Liver (tissue), 8 donors: ENCODE measurements at regions not wholly inside any gene's neighbourhood (a gene's known extent, or its start where the extent isn't known, plus 50 kb on each side); places are given as distances from the start of the nearest gene placed in this dataset.

ENCODE experiments used
- DNase-seq: peaks from one replicate; pipeline ENCODE4 v3.0.0-alpha.2; 2017; ENCODE audit warnings: low spot score
- H3K27ac ChIP-seq, 2 donors: one replicate each; pipeline ENCODE4 v1.7.0; 2013; ENCODE audit warnings: inconsistent platforms in 2 of 2, low read length in 2 of 2, control low read depth in 1 of 2, low read depth in 1 of 2, mild to moderate bottlenecking in 1 of 2
- H3K27me3 ChIP-seq, 4 donors: one replicate each; pipeline versions ENCODE4 v1.6.1 to v1.7.0; 2013; ENCODE audit warnings: low read length in 3 of 4, inconsistent platforms in 1 of 4, mild to moderate bottlenecking in 1 of 4, moderate library complexity in 1 of 4; ENCODE audit not compliant: control insufficient read depth in 4 of 4, insufficient read depth in 4 of 4
- H3K36me3 ChIP-seq, 4 donors: one replicate each; pipeline versions ENCODE4 v1.6.1 to v1.7.0; 2013; ENCODE audit warnings: low read length in 3 of 4, mild to moderate bottlenecking in 3 of 4, low read depth in 1 of 4, moderate library complexity in 1 of 4; ENCODE audit not compliant: control insufficient read depth in 4 of 4, insufficient read depth in 3 of 4
- H3K4me1 ChIP-seq, 4 donors: one replicate each; pipeline versions ENCODE4 v1.6.1 to v1.7.0; 2013; ENCODE audit warnings: low read length in 3 of 4, mild to moderate bottlenecking in 3 of 4, moderate library complexity in 1 of 4; ENCODE audit not compliant: control insufficient read depth in 4 of 4, insufficient read depth in 4 of 4
- H3K4me3 ChIP-seq, 3 donors: one replicate each; pipeline versions ENCODE4 v1.6.1 to v1.7.0; 2013; ENCODE audit warnings: low read length in 3 of 3, control low read depth in 1 of 3, low read depth in 1 of 3, mild to moderate bottlenecking in 1 of 3
- H3K9ac ChIP-seq, 2 donors: one replicate each; pipeline ENCODE4 v1.7.0; 2013; ENCODE audit warnings: low read length in 2 of 2, mild to moderate bottlenecking in 2 of 2, moderate library complexity in 2 of 2, control low read depth in 1 of 2, low read depth in 1 of 2
- H3K9me3 ChIP-seq, 4 donors: one replicate each; pipeline versions ENCODE4 v1.6.1 to v1.7.0; 2013; ENCODE audit warnings: low read length in 3 of 4; ENCODE audit not compliant: control insufficient read depth in 4 of 4
- CTCF ChIP-seq: fragments of 150-350 bp; IDR thresholded peaks from 2 replicates; pipeline ENCODE4 v1.5.1; 2017; ENCODE audit warnings: improper control_type of control experiment, low read depth, low read length; ENCODE audit not compliant: missing input control
- EGR1 ChIP-seq, 2 donors: IDR thresholded peaks; 2 replicates each; pipeline ENCODE4 v1.6.1; 2016 to 2018; ENCODE audit warnings: antibody characterized with exemption in 2 of 2, low read depth in 2 of 2
- FOXA1 ChIP-seq: IDR thresholded peaks from 2 replicates; pipeline ENCODE4 v1.6.1; 2016; ENCODE audit warnings: antibody characterized with exemption
- FOXA2 ChIP-seq: IDR thresholded peaks from 2 replicates; pipeline ENCODE4 v1.6.1; 2016; ENCODE audit warnings: antibody characterized with exemption
- GABPA ChIP-seq, 2 donors: IDR thresholded peaks in 1 of 2; conservative IDR thresholded peaks in 1 of 2; 2 replicates each; pipeline ENCODE4 v1.6.1; 2016; ENCODE audit warnings: antibody characterized with exemption in 2 of 2, mild to moderate bottlenecking in 1 of 2, moderate library complexity in 1 of 2
- HNF4A ChIP-seq, 2 donors: conservative IDR thresholded peaks; 2 replicates each; pipeline ENCODE4 v1.6.1; 2016; ENCODE audit warnings: antibody characterized with exemption in 2 of 2, mild to moderate bottlenecking in 2 of 2
- HNF4G ChIP-seq: IDR thresholded peaks from 2 replicates; pipeline ENCODE4 v1.6.1; 2016; ENCODE audit warnings: antibody characterized with exemption
- JUND ChIP-seq, 2 donors: IDR thresholded peaks; 2 replicates each; pipeline ENCODE4 v1.6.1; 2016; ENCODE audit warnings: antibody characterized with exemption in 2 of 2
- NR2F2 ChIP-seq: IDR thresholded peaks from 2 replicates; pipeline ENCODE4 v1.6.1; 2016; ENCODE audit warnings: antibody characterized with exemption
- RAD21 ChIP-seq, 2 donors: IDR thresholded peaks; 2 replicates each; pipeline ENCODE4 v1.6.1; 2016; ENCODE audit warnings: antibody characterized with exemption in 2 of 2, mild to moderate bottlenecking in 2 of 2
- REST ChIP-seq: IDR thresholded peaks from 2 replicates; pipeline ENCODE4 v1.6.1; 2016; ENCODE audit warnings: antibody characterized with exemption, mild to moderate bottlenecking
- RXRA ChIP-seq, 2 donors: IDR thresholded peaks; 2 replicates each; pipeline ENCODE4 v1.6.1; 2017 to 2018; ENCODE audit warnings: antibody characterized with exemption in 2 of 2, mild to moderate bottlenecking in 1 of 2
- SP1 ChIP-seq: IDR thresholded peaks from 2 replicates; pipeline ENCODE4 v1.6.1; 2018; ENCODE audit warnings: antibody characterized with exemption, mild to moderate bottlenecking
- TAF1 ChIP-seq: conservative IDR thresholded peaks from 2 replicates; pipeline ENCODE4 v1.6.1; 2016; ENCODE audit warnings: antibody characterized with exemption, mild to moderate bottlenecking
- YY1 ChIP-seq: IDR thresholded peaks from 2 replicates; pipeline ENCODE4 v1.6.1; 2016; ENCODE audit warnings: antibody characterized with exemption, mild to moderate bottlenecking
- WGBS: extraction: QIAGEN DNeasy Blood & Tissue Kit; methylation state at CpG from one replicate; pipeline ENCODE4 v1.1.7; 2013; 5-methylcytosine and 5-hydroxymethylcytosine counted together
- TF ChIP-seq, protein P1 (sequence below): IDR thresholded peaks from 2 replicates; pipeline ENCODE4 v1.6.1; 2016; ENCODE audit warnings: antibody characterized with exemption
- TF ChIP-seq, protein P2 (sequence below): IDR thresholded peaks from 2 replicates; pipeline ENCODE4 v1.6.1; 2016; ENCODE audit warnings: antibody characterized with exemption
- donor health status: healthy.
- donor health status: healthy.
- donor health status: healthy.
- donor health status: healthy.
- donor health status: healthy.

GRCh38 chr10:42939685-42940366 lies 137.0 kb upstream of the RET start (continued):
- TF ChIP-seq REST (no peak), RAD21 (IDR thresholded peaks at IDR 0.05) (no peak), JUND (IDR thresholded peaks at IDR 0.05) (no peak), TAF1 (no peak), EGR1 (IDR thresholded peaks at IDR 0.05; ENCODE audit: low read depth in 2 of 2) (no peak), FOXA2 (no peak), RXRA (IDR thresholded peaks at IDR 0.05) (no peak), HNF4A (conservative IDR thresholded peaks at IDR 0.05) (no peak)
- TF ChIP-seq, protein P1, sequence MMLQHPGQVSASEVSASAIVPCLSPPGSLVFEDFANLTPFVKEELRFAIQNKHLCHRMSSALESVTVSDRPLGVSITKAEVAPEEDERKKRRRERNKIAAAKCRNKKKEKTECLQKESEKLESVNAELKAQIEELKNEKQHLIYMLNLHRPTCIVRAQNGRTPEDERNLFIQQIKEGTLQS: no peak

- Histone ChIP-seq H3K36me3 (no peaks in the 10 kb centered on the region), H3K27me3 (no peaks in the 10 kb centered on the region), H3K4me3 (no peak overlapping the region), H3K9me3 (no peaks in the 10 kb centered on the region), H3K4me1 (no peaks in the 10 kb centered on the region), H3K9ac (no peak overlapping the region), H3K27ac (no peak overlapping the region)
- TF ChIP-seq, protein P2, sequence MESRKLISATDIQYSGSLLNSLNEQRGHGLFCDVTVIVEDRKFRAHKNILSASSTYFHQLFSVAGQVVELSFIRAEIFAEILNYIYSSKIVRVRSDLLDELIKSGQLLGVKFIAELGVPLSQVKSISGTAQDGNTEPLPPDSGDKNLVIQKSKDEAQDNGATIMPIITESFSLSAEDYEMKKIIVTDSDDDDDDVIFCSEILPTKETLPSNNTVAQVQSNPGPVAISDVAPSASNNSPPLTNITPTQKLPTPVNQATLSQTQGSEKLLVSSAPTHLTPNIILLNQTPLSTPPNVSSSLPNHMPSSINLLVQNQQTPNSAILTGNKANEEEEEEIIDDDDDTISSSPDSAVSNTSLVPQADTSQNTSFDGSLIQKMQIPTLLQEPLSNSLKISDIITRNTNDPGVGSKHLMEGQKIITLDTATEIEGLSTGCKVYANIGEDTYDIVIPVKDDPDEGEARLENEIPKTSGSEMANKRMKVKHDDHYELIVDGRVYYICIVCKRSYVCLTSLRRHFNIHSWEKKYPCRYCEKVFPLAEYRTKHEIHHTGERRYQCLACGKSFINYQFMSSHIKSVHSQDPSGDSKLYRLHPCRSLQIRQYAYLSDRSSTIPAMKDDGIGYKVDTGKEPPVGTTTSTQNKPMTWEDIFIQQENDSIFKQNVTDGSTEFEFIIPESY: no peak
- TF ChIP-seq JUND (IDR thresholded peaks at IDR 0.05): no peak
- no peak for TF ChIP-seq GABPA (IDR thresholded peaks at IDR 0.05 in 1 of 2, conservative IDR thresholded peaks at IDR 0.05 in 1 of 2)
- TF ChIP-seq HNF4G: no peak
- no peak for TF ChIP-seq FOXA2
- no peak for TF ChIP-seq RXRA (IDR thresholded peaks at IDR 0.05)
- no peak for TF ChIP-seq EGR1 (IDR thresholded peaks at IDR 0.05; ENCODE audit: low read depth in 2 of 2)
- TF ChIP-seq NR2F2: no peak
- no peak for TF ChIP-seq TAF1
- no peak for TF ChIP-seq CTCF
- no peak for TF ChIP-seq YY1
- no peak for TF ChIP-seq FOXA1
- no peak for TF ChIP-seq SP1
- DNase-seq: no peak
- 55% methylated on average over 25 of the region's 25 CpGs for WGBS
Measured at GRCh38 chr10:42940487-42941294, 136.2 kb upstream of the RET start.
